Activated B cell treated with CpG ODN at 0.5 μM for 24 hours (primary cell): ENCODE measurements at regions not wholly inside any gene's neighbourhood (a gene's known extent, or its start where the extent isn't known, plus 50 kb on each side); places are given as distances from the start of the nearest gene placed in this dataset.

Source experiments
- ATAC-seq: fragments of 200-7000 bp; cut with Tn5 transposase; one replicate; pipeline ENCODE4 v1.10.0; 2021; ENCODE audit warnings: low read depth, mild to moderate bottlenecking, moderate library complexity
- CTCF ChIA-PET: fragments of 350-600 bp; sonication (Branson Sonifier 250); formaldehyde crosslinking; loops from one replicate; lab custom pipeline; 2021; ENCODE audit warnings: antibody characterized with exemption; lab: Charles Lee
- POLR2A ChIA-PET: fragments of 350-600 bp; sonication (Branson Sonifier 250); formaldehyde crosslinking; loops from one replicate; lab custom pipeline; 2021; ENCODE audit warnings: antibody characterized with exemption; lab: Charles Lee
- DNase-seq: peaks from one replicate; pipeline ENCODE4 v3.0.0; 2022
- H3K27ac Mint-ChIP-seq: one replicate; pipeline ENCODE4 v1.8.0; 2020; ENCODE audit warnings: mixed read lengths
- H3K27me3 Mint-ChIP-seq: one replicate; pipeline ENCODE4 v1.8.0; 2021; ENCODE audit warnings: mixed read lengths
- H3K36me3 Mint-ChIP-seq: one replicate; pipeline ENCODE4 v1.8.0; 2021; ENCODE audit warnings: low read depth, mixed read lengths
- H3K4me1 Mint-ChIP-seq: one replicate; pipeline ENCODE4 v1.8.0; 2021; ENCODE audit warnings: mixed read lengths
- H3K4me3 Mint-ChIP-seq: one replicate; pipeline ENCODE4 v1.8.0; 2020; ENCODE audit warnings: mild to moderate bottlenecking, mixed read lengths
- H3K9me3 Mint-ChIP-seq: one replicate; pipeline ENCODE4 v1.8.0; 2020; ENCODE audit warnings: mixed read lengths
- CTCF ChIP-seq: fragments of 200-600 bp; IDR thresholded peaks from one replicate; pipeline ENCODE4 v1.8.0; 2022; ENCODE audit warnings: antibody characterized with exemption, mild to moderate bottlenecking
- intact Hi-C: fragments of 100-400 bp; cut with micrococcal nuclease; formaldehyde crosslinking; loops from one replicate; pipeline ENCODE4 v1.15.1; 2024

GRCh38 chr3:146313746-146314111, 62.8 kb upstream of the PLSCR4 start:
- ChIA-PET POLR2A (no interaction called here), CTCF (no interaction called here)
- H3K4me3 Mint-ChIP-seq: no peak overlapping the region
- no peak for DNase-seq
- H3K4me1 Mint-ChIP-seq: no peaks in the 10 kb centered on the region
- intact Hi-C loops: no loop called here
- peaks cover 2% of the 10 kb centered on the region for H3K9me3 Mint-ChIP-seq
- TF ChIP-seq CTCF: no peak
- H3K27ac Mint-ChIP-seq: no peak overlapping the region
- no peaks in the 10 kb centered on the region for H3K36me3 Mint-ChIP-seq
- ATAC-seq: no peak
- H3K27me3 Mint-ChIP-seq: no peaks in the 10 kb centered on the region

GRCh38 chr3:146313031-146313745, 62.3 kb upstream of the PLSCR4 start:
- intact Hi-C loops: no loop called here
- no peak for TF ChIP-seq CTCF
- Mint-ChIP-seq H3K4me1 (no peaks in the 10 kb centered on the region), H3K27ac (no peak overlapping the region), H3K9me3 (peaks cover 2% of the 10 kb centered on the region), H3K27me3 (no peaks in the 10 kb centered on the region), H3K4me3 (no peak overlapping the region), H3K36me3 (no peaks in the 10 kb centered on the region)
- ChIA-PET POLR2A (no interaction called here), CTCF (no interaction called here)
- ATAC-seq (no peak), DNase-seq (no peak)

GRCh38 chr3:146308682-146309081, 57.8 kb upstream of the PLSCR4 start:
- ATAC-seq (no peak), DNase-seq (no peak)
- ChIA-PET CTCF (no interaction called here), POLR2A (no interaction called here)
- no peaks in the 10 kb centered on the region for H3K36me3 Mint-ChIP-seq
- H3K27ac Mint-ChIP-seq: no peak overlapping the region
- no peaks in the 10 kb centered on the region for H3K4me1 Mint-ChIP-seq
- H3K9me3 Mint-ChIP-seq: peaks cover 9% of the 10 kb centered on the region
- intact Hi-C loops: no loop called here
- no peak for TF ChIP-seq CTCF
- H3K27me3 Mint-ChIP-seq: no peaks in the 10 kb centered on the region
- no peak overlapping the region for H3K4me3 Mint-ChIP-seq

- intact Hi-C loops: no loop called here
- CTCF ChIA-PET: no interaction called here
Observed at GRCh38 chr3:146308222-146308621, 57.3 kb upstream of the PLSCR4 start.

GRCh38 chr3:146307456-146307725, 56.5 kb upstream of the PLSCR4 start:
- TF ChIP-seq CTCF: no peak
- POLR2A ChIA-PET: no interaction called here
- CTCF ChIA-PET: no interaction called here

More at GRCh38 chr3:146308222-146308621, 57.3 kb upstream of the PLSCR4 start:
- DNase-seq: no peak
- Mint-ChIP-seq H3K9me3 (peaks cover 9% of the 10 kb centered on the region), H3K36me3 (no peaks in the 10 kb centered on the region), H3K27ac (no peak overlapping the region), H3K27me3 (no peaks in the 10 kb centered on the region), H3K4me1 (no peaks in the 10 kb centered on the region), H3K4me3 (no peak overlapping the region)
- no peak for ATAC-seq
- TF ChIP-seq CTCF: no peak
- POLR2A ChIA-PET: no interaction called here

More at GRCh38 chr3:146307456-146307725, 56.5 kb upstream of the PLSCR4 start:
- Mint-ChIP-seq H3K27ac (no peak overlapping the region), H3K4me3 (no peak overlapping the region), H3K9me3 (peaks cover 9% of the 10 kb centered on the region), H3K27me3 (no peaks in the 10 kb centered on the region), H3K36me3 (no peaks in the 10 kb centered on the region), H3K4me1 (no peaks in the 10 kb centered on the region)
- intact Hi-C loops: no loop called here
- ATAC-seq: no peak
- DNase-seq: no peak
